ENCODE measurements at regions not wholly inside any gene's neighbourhood (a gene's known extent, or its start where the extent isn't known, plus 50 kb on each side); places are given as distances from the start of the nearest gene placed in this dataset.

DNA sequence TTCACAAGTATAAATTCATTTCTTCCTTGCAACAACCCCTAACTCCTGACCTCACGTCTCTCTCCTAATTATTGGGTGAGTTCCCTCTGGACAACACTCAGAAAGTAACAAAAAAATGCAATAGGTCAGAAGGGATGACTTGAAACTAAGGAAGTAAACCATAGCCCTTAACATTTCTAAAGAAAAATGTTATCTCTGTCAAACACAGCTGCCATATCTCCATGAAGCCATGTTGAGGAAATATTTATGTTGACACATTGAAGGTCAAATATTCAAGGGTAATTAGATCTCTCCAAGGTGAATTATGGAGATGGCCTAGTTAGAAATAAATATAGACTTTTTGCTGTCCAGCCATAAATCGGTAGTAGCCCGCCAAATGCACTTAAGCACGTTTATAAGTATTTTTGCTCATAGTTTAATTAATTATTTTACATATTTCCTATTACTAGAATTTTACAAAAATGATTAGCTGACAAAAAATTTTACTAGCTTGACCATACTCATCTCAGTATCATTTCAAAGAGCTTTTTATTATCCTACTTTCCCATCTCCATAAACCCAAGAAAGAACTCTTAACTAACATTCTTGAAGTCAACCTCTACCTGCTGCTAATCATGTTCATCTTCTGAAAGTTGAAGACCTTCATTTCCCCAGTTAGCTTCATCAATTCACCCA lies 160.1 kb upstream of the PKN2 start:
- FAIRE-seq, result no peak

DNA sequence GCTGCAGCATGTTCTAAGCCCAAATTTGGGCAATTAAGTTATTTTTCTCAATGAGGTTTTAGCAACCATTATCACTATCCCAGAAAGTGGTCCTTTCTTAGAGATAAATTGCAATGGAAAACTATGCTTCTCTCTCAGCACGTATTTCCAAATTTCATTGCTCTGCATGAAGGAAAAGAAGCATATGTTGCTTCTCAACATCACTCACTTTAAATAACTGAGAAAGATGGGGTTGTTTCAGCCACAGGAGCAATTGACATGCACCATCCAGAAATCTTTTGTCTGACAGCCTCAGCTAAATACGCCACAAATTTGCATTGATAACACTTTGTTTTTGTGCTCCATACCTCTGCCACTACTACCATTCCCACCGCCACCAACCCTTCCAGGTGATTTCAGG lies 157.6 kb upstream of the PKN2 start:
- no peaks in the 10 kb centered on the region for H3K27me3 ChIP-seq (ENCODE audit: control insufficient read depth, insufficient read depth, low read length)
- no peak for TF ChIP-seq CTCF (IDR thresholded peaks at IDR 0.05; ENCODE audit: borderline replicate concordance, extremely low read depth, insufficient read depth)
- no peak overlapping the region for H3K9ac ChIP-seq (ENCODE audit: low read length in 3 of 3)
- FAIRE-seq (no peak), DNase-seq (no peak)
- no peaks in the 10 kb centered on the region for H3K4me1 ChIP-seq (ENCODE audit: control insufficient read depth in 2 of 3, insufficient read depth in 2 of 3, low read depth in 1 of 3, low read length in 3 of 3)
- H3K4me3 ChIP-seq (ENCODE audit: low read length in 3 of 3), result no peak overlapping the region
- H3K9me3 ChIP-seq (ENCODE audit: control insufficient read depth in 2 of 3, insufficient read depth in 1 of 3, low read length in 3 of 3), result no peaks in the 10 kb centered on the region
- intact Hi-C loops (cut with DNase I), result no loop called here
- H3K36me3 ChIP-seq (ENCODE audit: control insufficient read depth in 2 of 3, insufficient read depth in 3 of 3, low read length in 3 of 3), result no peaks in the 10 kb centered on the region
- H3K27ac ChIP-seq (ENCODE audit: low read depth in 2 of 2, low read length in 2 of 2), result no peak overlapping the region

More for the DNA sequence above, 160.1 kb upstream of the PKN2 start:
- no peak for DNase-seq
- no peak for TF ChIP-seq CTCF (IDR thresholded peaks at IDR 0.05; ENCODE audit: borderline replicate concordance, extremely low read depth, insufficient read depth)
- Histone ChIP-seq H3K9ac (ENCODE audit: low read length in 3 of 3) (no peak overlapping the region), H3K27me3 (ENCODE audit: control insufficient read depth, insufficient read depth, low read length) (no peaks in the 10 kb centered on the region), H3K4me3 (ENCODE audit: low read length in 3 of 3) (no peak overlapping the region), H3K27ac (ENCODE audit: low read depth in 2 of 2, low read length in 2 of 2) (no peak overlapping the region), H3K9me3 (ENCODE audit: control insufficient read depth in 2 of 3, insufficient read depth in 1 of 3, low read length in 3 of 3) (no peaks in the 10 kb centered on the region), H3K4me1 (ENCODE audit: control insufficient read depth in 2 of 3, insufficient read depth in 2 of 3, low read depth in 1 of 3, low read length in 3 of 3) (no peaks in the 10 kb centered on the region), H3K36me3 (ENCODE audit: control insufficient read depth in 2 of 3, insufficient read depth in 3 of 3, low read length in 3 of 3) (no peaks in the 10 kb centered on the region)
- intact Hi-C loops (cut with DNase I), result no loop called here

- no peaks in the 10 kb centered on the region for H3K27me3 ChIP-seq (ENCODE audit: control insufficient read depth, insufficient read depth, low read length)
- H3K4me1 ChIP-seq (ENCODE audit: control insufficient read depth in 2 of 3, insufficient read depth in 2 of 3, low read depth in 1 of 3, low read length in 3 of 3), result no peaks in the 10 kb centered on the region
- TF ChIP-seq CTCF (IDR thresholded peaks at IDR 0.05; ENCODE audit: borderline replicate concordance, extremely low read depth, insufficient read depth), result no peak
- no peaks in the 10 kb centered on the region for H3K36me3 ChIP-seq (ENCODE audit: control insufficient read depth in 2 of 3, insufficient read depth in 3 of 3, low read length in 3 of 3)
- no peaks in the 10 kb centered on the region for H3K9me3 ChIP-seq (ENCODE audit: control insufficient read depth in 2 of 3, insufficient read depth in 1 of 3, low read length in 3 of 3)
- no peak overlapping the region for H3K9ac ChIP-seq (ENCODE audit: low read length in 3 of 3)
- H3K27ac ChIP-seq (ENCODE audit: low read depth in 2 of 2, low read length in 2 of 2), result no peak overlapping the region
- H3K4me3 ChIP-seq (ENCODE audit: low read length in 3 of 3), result no peak overlapping the region
- FAIRE-seq (no peak), DNase-seq (no peak)
- intact Hi-C loops (cut with DNase I), result no loop called here
Observed at GRCh38 chr1:88528792-88529191, 155.3 kb upstream of the PKN2 start.

- FAIRE-seq, result no peak
- no peaks in the 10 kb centered on the region for H3K36me3 ChIP-seq (ENCODE audit: control insufficient read depth in 2 of 3, insufficient read depth in 3 of 3, low read length in 3 of 3)
- H3K27me3 ChIP-seq (ENCODE audit: control insufficient read depth, insufficient read depth, low read length), result no peaks in the 10 kb centered on the region
- no peak overlapping the region for H3K4me3 ChIP-seq (ENCODE audit: low read length in 3 of 3)
- H3K4me1 ChIP-seq (ENCODE audit: control insufficient read depth in 2 of 3, insufficient read depth in 2 of 3, low read depth in 1 of 3, low read length in 3 of 3), result no peaks in the 10 kb centered on the region
- no peaks in the 10 kb centered on the region for H3K9me3 ChIP-seq (ENCODE audit: control insufficient read depth in 2 of 3, insufficient read depth in 1 of 3, low read length in 3 of 3)
- TF ChIP-seq CTCF (IDR thresholded peaks at IDR 0.05; ENCODE audit: borderline replicate concordance, extremely low read depth, insufficient read depth), result no peak
- intact Hi-C loops (cut with DNase I), result no loop called here
- H3K9ac ChIP-seq (ENCODE audit: low read length in 3 of 3), result no peak overlapping the region
- no peak for DNase-seq
- no peak overlapping the region for H3K27ac ChIP-seq (ENCODE audit: low read depth in 2 of 2, low read length in 2 of 2)
Observed at GRCh38 chr1:88529581-88529980, 154.5 kb upstream of the PKN2 start.
